ENCODE measurements at regions not wholly inside any gene's neighbourhood (a gene's known extent, or its start where the extent isn't known, plus 50 kb on each side); places are given as distances from the start of the nearest gene placed in this dataset.
"Not testable (repeated sequence)": the region's sequence is repeated elsewhere in the genome, so short reads cannot be mapped to it uniquely, and the experiment has no call there.

- intact Hi-C loops (cut with DNase I) = no loop called here
- H3K36me3 ChIP-seq = no peaks in the 10 kb centered on the region
- WGBS, 2 donors = 64 to 76% methylated on average over 4 of the region's 4 CpGs
- TF ChIP-seq CTCF (IDR thresholded peaks at IDR 0.05) (no peak), POLR2A (IDR thresholded peaks at IDR 0.05) (no peak)
- no peak overlapping the region for H3K4me3 ChIP-seq (replicated peaks in 1 of 3)
- H3K4me1 ChIP-seq = no peaks in the 10 kb centered on the region
- H3K27ac ChIP-seq = no peak overlapping the region
- no peak for DNase-seq
- H3K27me3 ChIP-seq = no peaks in the 10 kb centered on the region
- no peaks in the 10 kb centered on the region for H3K9me3 ChIP-seq
These were observed 150.5 kb upstream of the DDIT4L start for GRCh38 chr4:100340512-100341485.

GRCh38 chr4:100339870-100340269, 149.6 kb upstream of the DDIT4L start:
- intact Hi-C loops (cut with DNase I) = no loop called here
- TF ChIP-seq POLR2A (IDR thresholded peaks at IDR 0.05) (no peak), CTCF (IDR thresholded peaks at IDR 0.05) (no peak)
- H3K9me3 ChIP-seq = no peaks in the 10 kb centered on the region
- H3K36me3 ChIP-seq = no peaks in the 10 kb centered on the region
- no peak overlapping the region for H3K4me3 ChIP-seq (replicated peaks in 1 of 3)
- H3K4me1 ChIP-seq = no peaks in the 10 kb centered on the region
- 91 to 92% methylated on average over 4 of the region's 4 CpGs for WGBS, 2 donors
- DNase-seq = no peak
- H3K27me3 ChIP-seq = no peaks in the 10 kb centered on the region
- no peak overlapping the region for H3K27ac ChIP-seq

- DNase-seq; H3K27ac ChIP-seq; H3K4me1 ChIP-seq; H3K36me3 ChIP-seq; H3K4me3 ChIP-seq (replicated peaks in 1 of 3); H3K27me3 ChIP-seq; H3K9me3 ChIP-seq; intact Hi-C loops (cut with DNase I): not testable (repeated sequence)
- WGBS, 2 donors = 93 to 95% methylated on average over 2 of the region's 2 CpGs
These were observed 143.2 kb upstream of the DDIT4L start for GRCh38 chr4:100333491-100333890.

- Histone ChIP-seq H3K27me3 (no peaks in the 10 kb centered on the region), H3K9me3 (no peaks in the 10 kb centered on the region), H3K27ac (peak overlapping the region in 1 of 3 donors; percentile 48), H3K4me1 (peaks cover 10 to 17% of the 10 kb centered on the region in 2 donors), H3K4me3 (replicated peaks in 1 of 3) (no peak overlapping the region), H3K36me3 (no peaks in the 10 kb centered on the region)
- DNase-seq = peak in 1 of 2 donors; percentile 4
- 17 to 31% methylated on average over 7 of the region's 7 CpGs for WGBS, 2 donors
- TF ChIP-seq CTCF (IDR thresholded peaks at IDR 0.05) (no peak), POLR2A (IDR thresholded peaks at IDR 0.05) (no peak)
- intact Hi-C loops (cut with DNase I) = no loop called here
These were observed 127.0 kb upstream of the DDIT4L start for GRCh38 chr4:100317032-100317864.

GRCh38 chr4:100314057-100314456, 123.8 kb upstream of the DDIT4L start:
- TF ChIP-seq POLR2A (IDR thresholded peaks at IDR 0.05) (no peak), CTCF (IDR thresholded peaks at IDR 0.05) (no peak)

More at GRCh38 chr4:100314057-100314456, 123.8 kb upstream of the DDIT4L start:
- no peaks in the 10 kb centered on the region for H3K9me3 ChIP-seq
- intact Hi-C loops (cut with DNase I) = no loop called here
- DNase-seq = no peak
- H3K27me3 ChIP-seq = no peaks in the 10 kb centered on the region
- 90 to 94% methylated on average over 2 of the region's 2 CpGs for WGBS, 2 donors
- H3K27ac ChIP-seq = no peak overlapping the region
- peaks cover 10 to 17% of the 10 kb centered on the region in 2 donors for H3K4me1 ChIP-seq
- H3K36me3 ChIP-seq = no peaks in the 10 kb centered on the region
- H3K4me3 ChIP-seq (replicated peaks in 1 of 3) = no peak overlapping the region
